Loucy (cell line): ENCODE measurements at regions not wholly inside any gene's neighbourhood (a gene's known extent, or its start where the extent isn't known, plus 50 kb on each side); places are given as distances from the start of the nearest gene placed in this dataset.

Source experiments
- EZH2phosphoT487 ChIP-seq: fragments of 200-600 bp; IDR thresholded peaks from 2 replicates; pipeline ENCODE4 v1.6.1; 2018; ENCODE audit warnings: antibody characterized with exemption, mild to moderate bottlenecking, moderate library complexity, borderline replicate concordance
- TF ChIP-seq, protein P1 (sequence below): fragments of 200-600 bp; sonication (generic); conservative IDR thresholded peaks from 2 replicates; pipeline ENCODE4 v1.5.1; 2014; ENCODE audit warnings: mild to moderate bottlenecking, antibody characterized with exemption, low read length

DNA sequence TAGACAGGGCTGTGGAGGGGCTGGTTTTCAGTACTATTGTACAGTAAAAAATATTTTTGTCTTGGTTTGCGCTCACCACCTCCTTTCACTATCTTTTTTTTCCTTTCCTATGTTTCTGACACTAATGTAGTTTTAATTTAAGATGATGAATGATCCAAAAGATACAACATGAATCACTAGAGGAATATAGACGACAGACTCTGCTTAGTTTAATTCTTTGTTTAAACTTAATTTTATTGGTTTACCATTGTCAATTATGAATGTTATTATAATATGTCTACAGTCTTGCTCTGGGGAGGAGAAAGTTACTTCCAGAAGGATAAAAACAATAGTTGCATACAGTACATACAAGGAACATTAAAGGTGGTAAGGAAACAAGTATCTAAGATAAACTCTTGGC is 682.4 kb upstream of the ADGRL4 start:
- TF ChIP-seq, protein P1, sequence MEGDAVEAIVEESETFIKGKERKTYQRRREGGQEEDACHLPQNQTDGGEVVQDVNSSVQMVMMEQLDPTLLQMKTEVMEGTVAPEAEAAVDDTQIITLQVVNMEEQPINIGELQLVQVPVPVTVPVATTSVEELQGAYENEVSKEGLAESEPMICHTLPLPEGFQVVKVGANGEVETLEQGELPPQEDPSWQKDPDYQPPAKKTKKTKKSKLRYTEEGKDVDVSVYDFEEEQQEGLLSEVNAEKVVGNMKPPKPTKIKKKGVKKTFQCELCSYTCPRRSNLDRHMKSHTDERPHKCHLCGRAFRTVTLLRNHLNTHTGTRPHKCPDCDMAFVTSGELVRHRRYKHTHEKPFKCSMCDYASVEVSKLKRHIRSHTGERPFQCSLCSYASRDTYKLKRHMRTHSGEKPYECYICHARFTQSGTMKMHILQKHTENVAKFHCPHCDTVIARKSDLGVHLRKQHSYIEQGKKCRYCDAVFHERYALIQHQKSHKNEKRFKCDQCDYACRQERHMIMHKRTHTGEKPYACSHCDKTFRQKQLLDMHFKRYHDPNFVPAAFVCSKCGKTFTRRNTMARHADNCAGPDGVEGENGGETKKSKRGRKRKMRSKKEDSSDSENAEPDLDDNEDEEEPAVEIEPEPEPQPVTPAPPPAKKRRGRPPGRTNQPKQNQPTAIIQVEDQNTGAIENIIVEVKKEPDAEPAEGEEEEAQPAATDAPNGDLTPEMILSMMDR = no peak
- TF ChIP-seq EZH2phosphoT487 = no peak
